Activated CD4-positive, alpha-beta memory T cell treated with anti-CD3 and anti-CD28 coated beads, Interleukin-2, amount 10 ng/mL, durations not matched to agents 7 days and 5 days (primary cell): ENCODE measurements at regions not wholly inside any gene's neighbourhood (a gene's known extent, or its start where the extent isn't known, plus 50 kb on each side); places are given as distances from the start of the nearest gene placed in this dataset.
"Not testable (repeated sequence)": the region's sequence is repeated elsewhere in the genome, so short reads cannot be mapped to it uniquely, and the experiment has no call there.

Experiments
- CTCF ChIA-PET: fragments of 350-600 bp; sonication (Branson Sonifier 250); formaldehyde crosslinking; loops from one replicate; lab custom pipeline; 2021; ENCODE audit warnings: antibody characterized with exemption, inconsistent platforms; lab: Charles Lee
- POLR2A ChIA-PET: fragments of 350-600 bp; sonication (Branson Sonifier 250); formaldehyde crosslinking; loops from one replicate; lab custom pipeline; 2021; ENCODE audit warnings: antibody characterized with exemption; lab: Charles Lee
- DNase-seq: peaks from one replicate; pipeline ENCODE4 v3.0.0-alpha.2; 2020
- H3K27ac Mint-ChIP-seq: one replicate; pipeline ENCODE4 v1.8.0; 2021; ENCODE audit warnings: mild to moderate bottlenecking, mixed read lengths
- H3K27me3 Mint-ChIP-seq: one replicate; pipeline ENCODE4 v1.8.0; 2021; ENCODE audit warnings: mixed read lengths
- H3K36me3 Mint-ChIP-seq: one replicate; pipeline ENCODE4 v1.8.0; 2021; ENCODE audit warnings: low read depth, mixed read lengths
- H3K4me1 Mint-ChIP-seq: one replicate; pipeline ENCODE4 v1.8.0; 2021; ENCODE audit warnings: mixed read lengths
- H3K4me3 Mint-ChIP-seq: one replicate; pipeline ENCODE4 v1.8.0; 2021; ENCODE audit warnings: mild to moderate bottlenecking, mixed read lengths
- H3K9me3 Mint-ChIP-seq: one replicate; pipeline ENCODE4 v1.8.0; 2021; ENCODE audit warnings: mixed read lengths

GRCh38 chr14:27760367-27760766 lies 1006.2 kb upstream of the FOXG1 start:
- H3K4me3 Mint-ChIP-seq, H3K4me1 Mint-ChIP-seq, H3K27ac Mint-ChIP-seq, DNase-seq, H3K36me3 Mint-ChIP-seq, H3K27me3 Mint-ChIP-seq, POLR2A ChIA-PET, CTCF ChIA-PET: not testable (repeated sequence)
- peaks cover 22% of the 10 kb centered on the region for H3K9me3 Mint-ChIP-seq

- H3K4me3 Mint-ChIP-seq, DNase-seq, CTCF ChIA-PET, H3K4me1 Mint-ChIP-seq, H3K36me3 Mint-ChIP-seq, POLR2A ChIA-PET, H3K27ac Mint-ChIP-seq, H3K27me3 Mint-ChIP-seq: not testable (repeated sequence)
- peaks cover 14% of the 10 kb centered on the region for H3K9me3 Mint-ChIP-seq
These were observed 967.2 kb upstream of the FOXG1 start for GRCh38 chr14:27799066-27800028.

- POLR2A ChIA-PET, H3K4me1 Mint-ChIP-seq, DNase-seq, H3K36me3 Mint-ChIP-seq, H3K4me3 Mint-ChIP-seq, H3K27me3 Mint-ChIP-seq, CTCF ChIA-PET, H3K27ac Mint-ChIP-seq: not testable (repeated sequence)
- H3K9me3 Mint-ChIP-seq: peaks cover 11% of the 10 kb centered on the region
These were observed 948.7 kb upstream of the FOXG1 start for GRCh38 chr14:27817746-27818430.

- DNase-seq, H3K36me3 Mint-ChIP-seq, POLR2A ChIA-PET, H3K4me3 Mint-ChIP-seq, CTCF ChIA-PET, H3K4me1 Mint-ChIP-seq, H3K27ac Mint-ChIP-seq, H3K27me3 Mint-ChIP-seq: not testable (repeated sequence)
- peaks cover 16% of the 10 kb centered on the region for H3K9me3 Mint-ChIP-seq
These were observed 940.4 kb upstream of the FOXG1 start for GRCh38 chr14:27826149-27826548.

- H3K27me3 Mint-ChIP-seq, POLR2A ChIA-PET, H3K4me3 Mint-ChIP-seq, H3K27ac Mint-ChIP-seq, H3K36me3 Mint-ChIP-seq, H3K9me3 Mint-ChIP-seq, H3K4me1 Mint-ChIP-seq, DNase-seq, CTCF ChIA-PET: not testable (repeated sequence)
These were observed 934.6 kb upstream of the FOXG1 start for GRCh38 chr14:27831978-27832377.

- CTCF ChIA-PET, H3K9me3 Mint-ChIP-seq: not testable (repeated sequence)
These were observed 933.6 kb upstream of the FOXG1 start for GRCh38 chr14:27833001-27833400.

GRCh38 chr14:27836386-27836785 lies 930.2 kb upstream of the FOXG1 start:
- CTCF ChIA-PET: no interaction called here
- Mint-ChIP-seq H3K36me3 (no peaks in the 10 kb centered on the region), H3K4me3 (no peak overlapping the region), H3K27ac (no peak overlapping the region), H3K27me3 (no peaks in the 10 kb centered on the region), H3K9me3 (peaks cover 11% of the 10 kb centered on the region), H3K4me1 (no peaks in the 10 kb centered on the region)
- POLR2A ChIA-PET: no interaction called here
- DNase-seq: no peak

More at GRCh38 chr14:27833001-27833400, 933.6 kb upstream of the FOXG1 start:
- H3K4me3 Mint-ChIP-seq, H3K36me3 Mint-ChIP-seq, DNase-seq, POLR2A ChIA-PET, H3K27ac Mint-ChIP-seq, H3K27me3 Mint-ChIP-seq, H3K4me1 Mint-ChIP-seq: not testable (repeated sequence)

GRCh38 chr14:27845241-27845850 lies 921.2 kb upstream of the FOXG1 start:
- no peaks in the 10 kb centered on the region for H3K4me1 Mint-ChIP-seq
- no peaks in the 10 kb centered on the region for H3K27me3 Mint-ChIP-seq
- no peak overlapping the region for H3K27ac Mint-ChIP-seq
- H3K36me3 Mint-ChIP-seq: no peaks in the 10 kb centered on the region
- no peak overlapping the region for H3K4me3 Mint-ChIP-seq
- no peak for DNase-seq
- POLR2A ChIA-PET: no interaction called here
- peaks cover 26% of the 10 kb centered on the region for H3K9me3 Mint-ChIP-seq
- CTCF ChIA-PET: no interaction called here

GRCh38 chr14:27845902-27846301 lies 920.7 kb upstream of the FOXG1 start:
- no peaks in the 10 kb centered on the region for H3K27me3 Mint-ChIP-seq
- DNase-seq: no peak
- no peak overlapping the region for H3K27ac Mint-ChIP-seq
- H3K4me1 Mint-ChIP-seq: no peaks in the 10 kb centered on the region
- H3K9me3 Mint-ChIP-seq: peaks cover 26% of the 10 kb centered on the region
- POLR2A ChIA-PET: no interaction called here
- no peak overlapping the region for H3K4me3 Mint-ChIP-seq
- no peaks in the 10 kb centered on the region for H3K36me3 Mint-ChIP-seq
- CTCF ChIA-PET: no interaction called here

- peaks cover 28% of the 10 kb centered on the region for H3K9me3 Mint-ChIP-seq
- DNase-seq, CTCF ChIA-PET, H3K27ac Mint-ChIP-seq, H3K4me3 Mint-ChIP-seq, H3K4me1 Mint-ChIP-seq, H3K36me3 Mint-ChIP-seq, H3K27me3 Mint-ChIP-seq, POLR2A ChIA-PET: not testable (repeated sequence)
These were observed 919.1 kb upstream of the FOXG1 start for GRCh38 chr14:27847480-27847879.

- H3K4me1 Mint-ChIP-seq, H3K27me3 Mint-ChIP-seq, POLR2A ChIA-PET, H3K27ac Mint-ChIP-seq, DNase-seq, CTCF ChIA-PET, H3K4me3 Mint-ChIP-seq, H3K36me3 Mint-ChIP-seq: not testable (repeated sequence)
- H3K9me3 Mint-ChIP-seq: peaks cover 27% of the 10 kb centered on the region
These were observed 917.4 kb upstream of the FOXG1 start for GRCh38 chr14:27849193-27849592.

GRCh38 chr14:27862684-27863083 lies 903.9 kb upstream of the FOXG1 start:
- ChIA-PET POLR2A (no interaction called here), CTCF (no interaction called here)
- Mint-ChIP-seq H3K27ac (no peak overlapping the region), H3K9me3 (peaks cover 8% of the 10 kb centered on the region), H3K27me3 (no peaks in the 10 kb centered on the region), H3K36me3 (no peaks in the 10 kb centered on the region), H3K4me1 (no peaks in the 10 kb centered on the region), H3K4me3 (no peak overlapping the region)
- DNase-seq: no peak

GRCh38 chr14:27863166-27863565 lies 903.4 kb upstream of the FOXG1 start:
- no peak overlapping the region for H3K4me3 Mint-ChIP-seq

More at GRCh38 chr14:27863166-27863565, 903.4 kb upstream of the FOXG1 start:
- no peaks in the 10 kb centered on the region for H3K36me3 Mint-ChIP-seq
- POLR2A ChIA-PET: no interaction called here
- peaks cover 6% of the 10 kb centered on the region for H3K9me3 Mint-ChIP-seq
- CTCF ChIA-PET: no interaction called here
- H3K27me3 Mint-ChIP-seq: no peaks in the 10 kb centered on the region
- no peaks in the 10 kb centered on the region for H3K4me1 Mint-ChIP-seq
- DNase-seq: no peak
- no peak overlapping the region for H3K27ac Mint-ChIP-seq
